Natural killer cell treated with Interleukin-12 subunit alpha and Interleukin-12 subunit beta and Interleukin-15 and Interleukin-18, amount 100 ng/mL, for 72 hours (primary cell): ENCODE measurements at regions not wholly inside any gene's neighbourhood (a gene's known extent, or its start where the extent isn't known, plus 50 kb on each side); places are given as distances from the start of the nearest gene placed in this dataset.

ENCODE experiments used
- ATAC-seq, 2 donors: fragments of 150-1000 bp; cut with Tn5 transposase in 1 of 2; sonication (Bioruptor Pico), chemical (Tn5 transposase) in 1 of 2; 2 replicates each; pipeline ENCODE4 v1.10.0; 2021
- DNase-seq: peaks from one replicate; pipeline ENCODE4 v3.0.0; 2022; ENCODE audit warnings: low spot score
- H3K27ac Mint-ChIP-seq, 2 donors: 1 replicate in 1 of 2; 2 replicates in 1 of 2; pipeline ENCODE4 v1.8.0; 2022; ENCODE audit warnings: mixed read lengths in 2 of 2, mild to moderate bottlenecking in 1 of 2, moderate library complexity in 1 of 2
- H3K27me3 Mint-ChIP-seq, 2 donors: 1 replicate in 1 of 2; 2 replicates in 1 of 2; pipeline ENCODE4 v1.8.0; 2022; ENCODE audit warnings: mixed read lengths in 2 of 2
- H3K36me3 Mint-ChIP-seq: one replicate; pipeline ENCODE4 v1.8.0; 2022; ENCODE audit warnings: mixed read lengths
- H3K4me1 Mint-ChIP-seq, 2 donors: 1 replicate in 1 of 2; 2 replicates in 1 of 2; pipeline ENCODE4 v1.8.0; 2022; ENCODE audit warnings: low read depth in 2 of 2, mixed read lengths in 2 of 2, mild to moderate bottlenecking in 1 of 2
- H3K4me3 Mint-ChIP-seq: one replicate; pipeline ENCODE4 v1.8.0; 2022; ENCODE audit warnings: mixed read lengths
- H3K9me3 Mint-ChIP-seq: 2 replicates; pipeline ENCODE4 v1.8.0; 2022; ENCODE audit warnings: mixed read lengths

GRCh38 chr12:103178366-103179080, 221.0 kb downstream of the ASCL1 start:
- H3K27ac Mint-ChIP-seq, result no peak overlapping the region
- no peak overlapping the region for H3K4me3 Mint-ChIP-seq
- H3K9me3 Mint-ChIP-seq, result peaks cover 25% of the 10 kb centered on the region
- no peaks in the 10 kb centered on the region for H3K4me1 Mint-ChIP-seq
- ATAC-seq (no peak), DNase-seq (no peak)
- peaks cover 7% of the 10 kb centered on the region for H3K36me3 Mint-ChIP-seq
- no peaks in the 10 kb centered on the region for H3K27me3 Mint-ChIP-seq

GRCh38 chr12:103181366-103182152, 224.1 kb downstream of the ASCL1 start:
- DNase-seq (no peak), ATAC-seq (no peak)
- Mint-ChIP-seq H3K27ac (no peak overlapping the region), H3K4me3 (no peak overlapping the region), H3K36me3 (peaks cover 7% of the 10 kb centered on the region), H3K9me3 (peaks cover 23% of the 10 kb centered on the region), H3K4me1 (no peaks in the 10 kb centered on the region), H3K27me3 (no peaks in the 10 kb centered on the region)

GRCh38 chr12:103182299-103182698, 224.8 kb downstream of the ASCL1 start:
- peaks cover 21% of the 10 kb centered on the region for H3K9me3 Mint-ChIP-seq
- no peak for DNase-seq
- H3K4me3 Mint-ChIP-seq, result no peak overlapping the region
- no peak for ATAC-seq
- no peaks in the 10 kb centered on the region for H3K4me1 Mint-ChIP-seq
- H3K27me3 Mint-ChIP-seq, result no peaks in the 10 kb centered on the region
- peaks cover 7% of the 10 kb centered on the region for H3K36me3 Mint-ChIP-seq
- no peak overlapping the region for H3K27ac Mint-ChIP-seq

GRCh38 chr12:103196467-103196866, 239.0 kb downstream of the ASCL1 start:
- Mint-ChIP-seq H3K9me3 (peaks cover 31% of the 10 kb centered on the region), H3K4me3 (no peak overlapping the region), H3K27me3 (no peaks in the 10 kb centered on the region), H3K27ac (no peak overlapping the region), H3K36me3 (no peaks in the 10 kb centered on the region), H3K4me1 (no peaks in the 10 kb centered on the region)
- DNase-seq, result no peak
- ATAC-seq, result no peak

- Mint-ChIP-seq H3K9me3 (peaks cover 28% of the 10 kb centered on the region), H3K4me1 (no peaks in the 10 kb centered on the region), H3K4me3 (no peak overlapping the region)
Observed at GRCh38 chr12:103197725-103198388, 240.4 kb downstream of the ASCL1 start.

GRCh38 chr12:103198499-103198898, 241.0 kb downstream of the ASCL1 start:
- H3K9me3 Mint-ChIP-seq, result peaks cover 28% of the 10 kb centered on the region
- no peaks in the 10 kb centered on the region for H3K4me1 Mint-ChIP-seq
- peak in 1 of 2 donors; percentile 17 for ATAC-seq
- no peaks in the 10 kb centered on the region for H3K27me3 Mint-ChIP-seq
- no peaks in the 10 kb centered on the region for H3K36me3 Mint-ChIP-seq
- H3K27ac Mint-ChIP-seq, result no peak overlapping the region
- DNase-seq, result no peak
- no peak overlapping the region for H3K4me3 Mint-ChIP-seq

More at GRCh38 chr12:103197725-103198388, 240.4 kb downstream of the ASCL1 start:
- peak; percentile 24 to 43 for ATAC-seq
- no peak for DNase-seq
- Mint-ChIP-seq H3K36me3 (no peaks in the 10 kb centered on the region), H3K27me3 (no peaks in the 10 kb centered on the region), H3K27ac (no peak overlapping the region)

GRCh38 chr12:103205906-103206305, 248.4 kb downstream of the ASCL1 start:
- H3K9me3 Mint-ChIP-seq, result peaks cover 16% of the 10 kb centered on the region
- DNase-seq (no peak), ATAC-seq (no peak)
- H3K27ac Mint-ChIP-seq, result no peak overlapping the region
- H3K4me3 Mint-ChIP-seq, result no peak overlapping the region
- H3K27me3 Mint-ChIP-seq, result no peaks in the 10 kb centered on the region
- H3K36me3 Mint-ChIP-seq, result no peaks in the 10 kb centered on the region
- no peaks in the 10 kb centered on the region for H3K4me1 Mint-ChIP-seq

GRCh38 chr12:103207936-103208335, 250.5 kb downstream of the ASCL1 start:
- ATAC-seq, result no peak
- Mint-ChIP-seq H3K36me3 (no peaks in the 10 kb centered on the region), H3K9me3 (peaks cover 15% of the 10 kb centered on the region), H3K4me1 (no peaks in the 10 kb centered on the region), H3K27ac (no peak overlapping the region), H3K27me3 (no peaks in the 10 kb centered on the region), H3K4me3 (no peak overlapping the region)
- no peak for DNase-seq

GRCh38 chr12:103241184-103241583, 254.6 kb downstream of the C12orf42 start:
- DNase-seq, result no peak
- Mint-ChIP-seq H3K27me3 (no peaks in the 10 kb centered on the region), H3K4me3 (no peak overlapping the region), H3K9me3 (peaks cover 6% of the 10 kb centered on the region), H3K27ac (no peak overlapping the region), H3K36me3 (no peaks in the 10 kb centered on the region), H3K4me1 (no peaks in the 10 kb centered on the region)
- ATAC-seq, result no peak

GRCh38 chr12:103244596-103244995, 251.2 kb downstream of the C12orf42 start:
- Mint-ChIP-seq H3K4me1 (no peaks in the 10 kb centered on the region), H3K4me3 (no peak overlapping the region), H3K36me3 (no peaks in the 10 kb centered on the region), H3K27me3 (no peaks in the 10 kb centered on the region), H3K9me3 (peaks cover 7% of the 10 kb centered on the region), H3K27ac (no peak overlapping the region)
- DNase-seq (no peak), ATAC-seq (no peak)

GRCh38 chr12:103247531-103247930, 248.2 kb downstream of the C12orf42 start:
- no peak overlapping the region for H3K27ac Mint-ChIP-seq
- H3K9me3 Mint-ChIP-seq, result peaks cover 19% of the 10 kb centered on the region
- no peak for DNase-seq
- H3K4me1 Mint-ChIP-seq, result no peaks in the 10 kb centered on the region
- no peak for ATAC-seq
- H3K4me3 Mint-ChIP-seq, result no peak overlapping the region
- H3K36me3 Mint-ChIP-seq, result no peaks in the 10 kb centered on the region
- no peaks in the 10 kb centered on the region for H3K27me3 Mint-ChIP-seq

- DNase-seq (no peak), ATAC-seq (no peak)
- H3K4me1 Mint-ChIP-seq, result no peaks in the 10 kb centered on the region
- no peaks in the 10 kb centered on the region for H3K27me3 Mint-ChIP-seq
- no peak overlapping the region for H3K4me3 Mint-ChIP-seq
- no peak overlapping the region for H3K27ac Mint-ChIP-seq
- peaks cover 21% of the 10 kb centered on the region for H3K9me3 Mint-ChIP-seq
- no peaks in the 10 kb centered on the region for H3K36me3 Mint-ChIP-seq
Observed at GRCh38 chr12:103249607-103250006, 246.2 kb downstream of the C12orf42 start.

GRCh38 chr12:103250487-103250886, 245.3 kb downstream of the C12orf42 start:
- peaks cover 19% of the 10 kb centered on the region for H3K9me3 Mint-ChIP-seq
- DNase-seq (no peak), ATAC-seq (no peak)
- H3K4me3 Mint-ChIP-seq, result no peak overlapping the region
- no peaks in the 10 kb centered on the region for H3K4me1 Mint-ChIP-seq
- H3K27me3 Mint-ChIP-seq, result no peaks in the 10 kb centered on the region
- no peak overlapping the region for H3K27ac Mint-ChIP-seq
- no peaks in the 10 kb centered on the region for H3K36me3 Mint-ChIP-seq
